Glutamatergic neuron (in vitro differentiated cells): ENCODE measurements at regions not wholly inside any gene's neighbourhood (a gene's known extent, or its start where the extent isn't known, plus 50 kb on each side); places are given as distances from the start of the nearest gene placed in this dataset.

Experiments used
- DNase-seq: peaks from one replicate; pipeline ENCODE4 v3.0.0; 2022
- H3K27ac Mint-ChIP-seq: one replicate; pipeline ENCODE4 v1.8.0; 2020; ENCODE audit warnings: mild to moderate bottlenecking, mixed read lengths, inconsistent platforms; ENCODE audit not compliant: unreplicated experiment
- H3K27me3 Mint-ChIP-seq: one replicate; pipeline ENCODE4 v1.8.0; 2020; ENCODE audit warnings: mild to moderate bottlenecking, moderate library complexity, mixed read lengths, inconsistent platforms; ENCODE audit not compliant: unreplicated experiment
- H3K36me3 Mint-ChIP-seq: one replicate; pipeline ENCODE4 v1.8.0; 2020; ENCODE audit warnings: mild to moderate bottlenecking, mixed read lengths, inconsistent platforms; ENCODE audit not compliant: unreplicated experiment
- H3K4me1 Mint-ChIP-seq: one replicate; pipeline ENCODE4 v1.8.0; 2020; ENCODE audit warnings: mild to moderate bottlenecking, low read depth, mixed read lengths, inconsistent platforms; ENCODE audit not compliant: unreplicated experiment
- H3K4me3 Mint-ChIP-seq: one replicate; pipeline ENCODE4 v1.8.0; 2020; ENCODE audit warnings: mild to moderate bottlenecking, mixed read lengths, inconsistent platforms; ENCODE audit not compliant: unreplicated experiment
- H3K9me3 Mint-ChIP-seq: one replicate; pipeline ENCODE4 v1.8.0; 2020; ENCODE audit warnings: mild to moderate bottlenecking, moderate library complexity, mixed read lengths, inconsistent platforms; ENCODE audit not compliant: unreplicated experiment
- TF ChIP-seq, protein P1 (sequence below): fragments of 200-600 bp; sonication (generic); IDR thresholded peaks from one replicate; pipeline ENCODE4 v1.5.0; 2021; ENCODE audit not compliant: partially characterized antibody, unreplicated experiment

- Mint-ChIP-seq H3K4me3 (no peak overlapping the region), H3K27me3 (no peaks in the 10 kb centered on the region), H3K36me3 (no peaks in the 10 kb centered on the region), H3K4me1 (no peaks in the 10 kb centered on the region), H3K27ac (no peak overlapping the region), H3K9me3 (no peaks in the 10 kb centered on the region)
- TF ChIP-seq, protein P1, sequence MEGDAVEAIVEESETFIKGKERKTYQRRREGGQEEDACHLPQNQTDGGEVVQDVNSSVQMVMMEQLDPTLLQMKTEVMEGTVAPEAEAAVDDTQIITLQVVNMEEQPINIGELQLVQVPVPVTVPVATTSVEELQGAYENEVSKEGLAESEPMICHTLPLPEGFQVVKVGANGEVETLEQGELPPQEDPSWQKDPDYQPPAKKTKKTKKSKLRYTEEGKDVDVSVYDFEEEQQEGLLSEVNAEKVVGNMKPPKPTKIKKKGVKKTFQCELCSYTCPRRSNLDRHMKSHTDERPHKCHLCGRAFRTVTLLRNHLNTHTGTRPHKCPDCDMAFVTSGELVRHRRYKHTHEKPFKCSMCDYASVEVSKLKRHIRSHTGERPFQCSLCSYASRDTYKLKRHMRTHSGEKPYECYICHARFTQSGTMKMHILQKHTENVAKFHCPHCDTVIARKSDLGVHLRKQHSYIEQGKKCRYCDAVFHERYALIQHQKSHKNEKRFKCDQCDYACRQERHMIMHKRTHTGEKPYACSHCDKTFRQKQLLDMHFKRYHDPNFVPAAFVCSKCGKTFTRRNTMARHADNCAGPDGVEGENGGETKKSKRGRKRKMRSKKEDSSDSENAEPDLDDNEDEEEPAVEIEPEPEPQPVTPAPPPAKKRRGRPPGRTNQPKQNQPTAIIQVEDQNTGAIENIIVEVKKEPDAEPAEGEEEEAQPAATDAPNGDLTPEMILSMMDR, result no peak
- no peak for DNase-seq
Measured at GRCh38 chr1:57926025-57926552, 502.2 kb upstream of the DAB1 start.

GRCh38 chr1:57925226-57925625 lies 501.4 kb upstream of the DAB1 start:
- H3K27me3 Mint-ChIP-seq, result no peaks in the 10 kb centered on the region
- H3K36me3 Mint-ChIP-seq, result no peaks in the 10 kb centered on the region
- DNase-seq, result no peak
- H3K27ac Mint-ChIP-seq, result no peak overlapping the region
- H3K4me1 Mint-ChIP-seq, result no peaks in the 10 kb centered on the region
- H3K4me3 Mint-ChIP-seq, result no peak overlapping the region
- TF ChIP-seq, protein P1, result no peak
- H3K9me3 Mint-ChIP-seq, result no peaks in the 10 kb centered on the region

GRCh38 chr1:57922130-57922529 lies 498.3 kb upstream of the DAB1 start:
- TF ChIP-seq, protein P1, result no peak
- Mint-ChIP-seq H3K36me3 (no peaks in the 10 kb centered on the region), H3K4me1 (no peaks in the 10 kb centered on the region), H3K9me3 (no peaks in the 10 kb centered on the region), H3K27me3 (no peaks in the 10 kb centered on the region), H3K4me3 (no peak overlapping the region), H3K27ac (no peak overlapping the region)
- no peak for DNase-seq

- no peak overlapping the region for H3K4me3 Mint-ChIP-seq
- no peaks in the 10 kb centered on the region for H3K36me3 Mint-ChIP-seq
- H3K4me1 Mint-ChIP-seq, result peaks cover 2% of the 10 kb centered on the region
- DNase-seq, result no peak
- H3K9me3 Mint-ChIP-seq, result peaks cover 2% of the 10 kb centered on the region
- H3K27me3 Mint-ChIP-seq, result no peaks in the 10 kb centered on the region
- TF ChIP-seq, protein P1, result no peak
- H3K27ac Mint-ChIP-seq, result no peak overlapping the region
Measured at GRCh38 chr1:57916041-57916440, 492.2 kb upstream of the DAB1 start.

- TF ChIP-seq, protein P1, result no peak
- Mint-ChIP-seq H3K4me3 (no peak overlapping the region), H3K27ac (no peak overlapping the region), H3K27me3 (peaks cover 3% of the 10 kb centered on the region), H3K9me3 (peaks cover 4% of the 10 kb centered on the region), H3K36me3 (no peaks in the 10 kb centered on the region), H3K4me1 (peaks cover 18% of the 10 kb centered on the region)
- no peak for DNase-seq
Measured at GRCh38 chr1:57911427-57911826, 487.6 kb upstream of the DAB1 start.
